Neuron (in vitro differentiated cells): ENCODE measurements at regions not wholly inside any gene's neighbourhood (a gene's known extent, or its start where the extent isn't known, plus 50 kb on each side); places are given as distances from the start of the nearest gene placed in this dataset.

ENCODE experiments used
- H2AFZ ChIP-seq: one replicate; pipeline ENCODE4 v1.6.1; 2013; ENCODE audit warnings: low read depth, mild to moderate bottlenecking, inconsistent platforms, low read length, moderate library complexity
- H3K27me3 ChIP-seq: one replicate; pipeline ENCODE4 v1.6.1; 2013; ENCODE audit warnings: low read length; ENCODE audit not compliant: insufficient read depth
- H3K36me3 ChIP-seq: one replicate; pipeline ENCODE4 v1.6.1; 2013; ENCODE audit warnings: low read length; ENCODE audit not compliant: insufficient read depth
- H3K4me1 ChIP-seq: one replicate; pipeline ENCODE4 v1.6.1; 2013; ENCODE audit warnings: low read length; ENCODE audit not compliant: insufficient read depth
- H3K4me3 ChIP-seq: 2 replicates; pipeline ENCODE4 v1.5.1; 2013; ENCODE audit warnings: mild to moderate bottlenecking, low read length, moderate library complexity
- H3K9me3 ChIP-seq: one replicate; pipeline ENCODE4 v1.6.1; 2013; ENCODE audit warnings: low read length

DNA sequence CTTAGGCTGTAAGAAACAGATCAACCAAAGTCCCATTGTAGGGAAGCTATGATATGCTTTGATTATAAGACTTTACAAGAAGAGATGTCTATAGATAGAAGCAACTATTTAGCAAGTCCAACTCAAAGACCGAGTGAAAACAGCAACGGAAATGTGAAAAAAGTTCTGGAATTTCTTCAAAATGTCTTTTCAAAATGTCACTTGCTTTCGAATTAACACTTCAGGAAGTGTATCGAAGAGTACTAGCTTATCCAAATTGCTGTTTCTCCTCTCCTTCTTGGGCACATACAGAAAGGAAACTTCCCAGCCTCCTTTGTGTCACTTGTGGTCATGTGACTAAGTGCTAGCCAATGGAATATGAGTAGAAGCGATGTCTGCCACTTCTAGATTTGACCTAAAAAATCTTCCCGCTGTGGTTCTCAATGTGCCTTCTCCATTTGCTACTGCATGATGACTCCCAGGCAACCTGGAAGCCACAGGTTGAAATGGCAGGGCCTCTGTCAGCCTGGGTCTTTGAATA, 89.9 kb downstream of the TSEN15 start:
- Histone ChIP-seq H3K4me3 (no peak overlapping the region), H2AFZ (no peak overlapping the region), H3K4me1 (no peaks in the 10 kb centered on the region), H3K9me3 (peaks cover 2% of the 10 kb centered on the region), H3K36me3 (no peaks in the 10 kb centered on the region), H3K27me3 (no peaks in the 10 kb centered on the region)

GRCh38 chr1:184143449-184143848, 91.9 kb downstream of the TSEN15 start:
- Histone ChIP-seq H3K4me1 (no peaks in the 10 kb centered on the region), H3K36me3 (no peaks in the 10 kb centered on the region), H2AFZ (no peak overlapping the region), H3K9me3 (peaks cover 3% of the 10 kb centered on the region), H3K27me3 (no peaks in the 10 kb centered on the region), H3K4me3 (no peak overlapping the region)

- no peak overlapping the region for H3K4me3 ChIP-seq
- H3K27me3 ChIP-seq, result no peaks in the 10 kb centered on the region
- no peak overlapping the region for H2AFZ ChIP-seq
- no peaks in the 10 kb centered on the region for H3K36me3 ChIP-seq
- no peaks in the 10 kb centered on the region for H3K4me1 ChIP-seq
- H3K9me3 ChIP-seq, result peaks cover 3% of the 10 kb centered on the region
Measured at GRCh38 chr1:184145083-184145482, 93.6 kb downstream of the TSEN15 start.

- Histone ChIP-seq H3K9me3 (peaks cover 3% of the 10 kb centered on the region), H3K4me1 (no peaks in the 10 kb centered on the region), H3K27me3 (no peaks in the 10 kb centered on the region), H2AFZ (no peak overlapping the region), H3K36me3 (no peaks in the 10 kb centered on the region), H3K4me3 (no peak overlapping the region)
Measured at GRCh38 chr1:184146202-184146601, 94.7 kb downstream of the TSEN15 start.

GRCh38 chr1:184150776-184151531, 99.4 kb downstream of the TSEN15 start:
- H2AFZ ChIP-seq, result no peak overlapping the region
- no peak overlapping the region for H3K4me3 ChIP-seq
- H3K36me3 ChIP-seq, result no peaks in the 10 kb centered on the region
- peaks cover 11% of the 10 kb centered on the region for H3K4me1 ChIP-seq
- peaks cover 3% of the 10 kb centered on the region for H3K9me3 ChIP-seq
- no peaks in the 10 kb centered on the region for H3K27me3 ChIP-seq

- no peak overlapping the region for H3K4me3 ChIP-seq
Measured at GRCh38 chr1:184152434-184152898, 100.9 kb downstream of the TSEN15 start.

GRCh38 chr1:184152974-184153373, 101.4 kb downstream of the TSEN15 start:
- Histone ChIP-seq H3K9me3 (no peaks in the 10 kb centered on the region), H3K4me3 (no peak overlapping the region), H3K27me3 (no peaks in the 10 kb centered on the region), H3K36me3 (no peaks in the 10 kb centered on the region), H2AFZ (no peak overlapping the region), H3K4me1 (peaks cover 11% of the 10 kb centered on the region)

More at GRCh38 chr1:184152434-184152898, 100.9 kb downstream of the TSEN15 start:
- H3K9me3 ChIP-seq, result no peaks in the 10 kb centered on the region
- peaks cover 11% of the 10 kb centered on the region for H3K4me1 ChIP-seq
- no peaks in the 10 kb centered on the region for H3K27me3 ChIP-seq
- no peaks in the 10 kb centered on the region for H3K36me3 ChIP-seq
- H2AFZ ChIP-seq, result no peak overlapping the region

- Histone ChIP-seq H3K27me3 (no peaks in the 10 kb centered on the region), H2AFZ (no peak overlapping the region), H3K36me3 (no peaks in the 10 kb centered on the region), H3K9me3 (no peaks in the 10 kb centered on the region), H3K4me1 (peaks cover 11% of the 10 kb centered on the region), H3K4me3 (no peak overlapping the region)
Measured at GRCh38 chr1:184153731-184154130, 102.2 kb downstream of the TSEN15 start.

DNA sequence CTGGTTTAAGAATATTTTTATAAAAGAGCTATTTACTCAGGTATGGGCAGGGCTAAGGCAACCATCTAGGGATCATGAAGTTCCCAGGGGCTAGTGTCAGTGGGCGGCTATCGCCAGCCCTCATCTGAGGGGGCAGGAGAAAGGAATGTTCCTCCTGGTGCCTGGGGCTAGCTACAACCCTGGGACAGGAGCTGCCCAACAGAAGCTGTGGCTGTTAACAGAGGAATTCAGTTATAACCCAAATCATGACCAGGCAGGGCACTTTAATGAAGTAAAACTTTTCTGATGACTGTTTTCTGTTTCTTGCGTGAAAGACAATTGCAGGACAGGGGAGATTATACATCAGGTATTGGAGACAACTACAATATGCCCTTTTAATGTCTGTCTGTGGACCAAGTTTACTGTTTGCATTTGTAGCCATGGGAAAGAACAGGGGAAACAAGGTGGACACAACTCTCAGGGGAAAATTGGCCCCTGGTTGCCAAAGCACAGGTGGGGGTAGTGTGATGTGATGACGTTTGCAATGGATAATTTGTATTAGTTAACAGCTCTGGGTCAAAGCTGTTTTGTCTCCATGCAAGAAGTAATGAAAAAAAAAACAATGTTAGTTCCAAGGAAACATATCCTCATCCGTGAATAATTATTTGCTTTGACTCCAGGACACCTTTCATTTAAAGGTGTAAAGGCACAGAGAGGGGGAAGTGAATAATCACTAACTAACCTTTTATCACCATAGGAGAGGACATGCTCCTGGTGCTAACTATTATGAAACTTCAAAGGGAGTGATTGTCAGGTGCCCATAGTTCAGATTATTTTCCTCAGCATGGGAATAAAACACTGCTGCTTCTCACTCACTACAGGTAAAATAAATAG, 105.2 kb downstream of the TSEN15 start:
- no peaks in the 10 kb centered on the region for H3K36me3 ChIP-seq
- no peaks in the 10 kb centered on the region for H3K9me3 ChIP-seq
- H3K4me1 ChIP-seq, result peaks cover 11% of the 10 kb centered on the region
- peaks cover 3% of the 10 kb centered on the region for H3K27me3 ChIP-seq
- no peak overlapping the region for H3K4me3 ChIP-seq
- H2AFZ ChIP-seq, result no peak overlapping the region

DNA sequence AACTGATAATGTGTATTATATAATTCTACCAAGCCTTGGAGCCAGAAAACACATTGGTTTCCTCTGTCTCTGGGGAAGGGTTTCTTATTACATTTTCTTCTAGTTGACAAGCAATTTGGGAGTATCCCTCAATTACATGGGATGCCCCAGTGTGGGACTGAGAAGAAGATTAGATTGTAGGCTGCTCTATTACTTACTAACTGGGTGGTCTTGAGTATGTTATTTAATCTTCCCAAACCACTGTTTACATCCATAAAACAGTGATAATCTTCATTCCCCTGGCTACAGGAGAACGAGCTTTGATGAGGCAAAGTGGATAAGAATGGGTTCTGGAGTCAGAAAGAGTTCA, 105.8 kb downstream of the TSEN15 start:
- Histone ChIP-seq H3K27me3 (peaks cover 3% of the 10 kb centered on the region), H3K4me3 (no peak overlapping the region), H3K9me3 (no peaks in the 10 kb centered on the region), H3K36me3 (no peaks in the 10 kb centered on the region), H3K4me1 (peaks cover 11% of the 10 kb centered on the region), H2AFZ (no peak overlapping the region)

- Histone ChIP-seq H3K4me1 (peaks cover 1% of the 10 kb centered on the region), H3K27me3 (peaks cover 3% of the 10 kb centered on the region), H2AFZ (no peak overlapping the region), H3K4me3 (no peak overlapping the region), H3K36me3 (no peaks in the 10 kb centered on the region), H3K9me3 (no peaks in the 10 kb centered on the region)
Measured at GRCh38 chr1:184158896-184159681, 107.6 kb downstream of the TSEN15 start.

DNA sequence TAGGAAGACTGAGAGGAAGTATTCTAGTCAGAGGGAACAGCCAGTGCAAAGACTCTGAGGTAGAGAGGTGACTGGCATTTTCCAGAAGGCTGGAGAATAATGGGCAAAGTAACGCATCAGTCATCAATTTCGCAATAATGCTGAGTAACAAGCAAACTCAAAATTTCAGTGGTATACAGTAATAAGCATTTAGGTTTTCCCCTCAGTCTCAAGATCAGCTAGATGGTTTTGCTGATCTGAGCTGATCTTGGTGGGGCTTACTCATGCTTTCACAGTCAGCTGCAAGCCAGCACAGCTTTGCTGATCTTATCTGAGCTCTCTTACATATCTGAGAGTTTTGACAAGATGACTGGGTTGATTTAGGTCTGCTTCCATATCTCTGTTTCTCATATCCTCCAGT, 108.7 kb downstream of the TSEN15 start:
- Histone ChIP-seq H3K9me3 (no peaks in the 10 kb centered on the region), H3K36me3 (no peaks in the 10 kb centered on the region), H3K27me3 (peaks cover 3% of the 10 kb centered on the region), H3K4me3 (no peak overlapping the region), H3K4me1 (no peaks in the 10 kb centered on the region), H2AFZ (no peak overlapping the region)
